Mesendoderm (in vitro differentiated cells): ENCODE measurements at regions not wholly inside any gene's neighbourhood (a gene's known extent, or its start where the extent isn't known, plus 50 kb on each side); places are given as distances from the start of the nearest gene placed in this dataset.

Experiments used
- DNase-seq: peaks from one replicate; pipeline ENCODE4 v3.0.0; 2013
- H2AK5ac ChIP-seq: 2 replicates; pipeline ENCODE4 v1.6.1; 2013; ENCODE audit warnings: low read length, inconsistent platforms
- H2BK120ac ChIP-seq: 2 replicates; pipeline ENCODE4 v1.6.1; 2013; ENCODE audit warnings: low read depth, mild to moderate bottlenecking, low read length, moderate library complexity, mixed read lengths
- H2BK15ac ChIP-seq: replicated peaks from 2 replicates; pipeline ENCODE4 v1.6.1; 2013; ENCODE audit warnings: low read depth, mild to moderate bottlenecking, moderate library complexity
- H2BK5ac ChIP-seq: 2 replicates; pipeline ENCODE4 v1.6.1; 2013; ENCODE audit warnings: low read length, inconsistent platforms
- H3K18ac ChIP-seq: 2 replicates; pipeline ENCODE4 v1.6.1; 2013; ENCODE audit warnings: mild to moderate bottlenecking, low read length, mixed read lengths
- H3K23ac ChIP-seq: one replicate; pipeline ENCODE4 v1.6.1; 2013; ENCODE audit warnings: low read length
- H3K27ac ChIP-seq: 2 replicates; pipeline ENCODE4 v1.5.1; 2013; ENCODE audit warnings: low read depth, mild to moderate bottlenecking, inconsistent platforms, low read length, moderate library complexity
- H3K27me3 ChIP-seq: 2 replicates; pipeline ENCODE4 v1.6.1; 2013; ENCODE audit warnings: low read length, control low read depth, mild to moderate bottlenecking, inconsistent platforms; ENCODE audit not compliant: insufficient read depth, poor library complexity
- H3K36me3 ChIP-seq: 2 replicates; pipeline ENCODE4 v1.6.1; 2013; ENCODE audit warnings: low read length, inconsistent platforms; ENCODE audit not compliant: control insufficient read depth, insufficient read depth
- H3K4ac ChIP-seq: one replicate; pipeline ENCODE4 v1.6.1; 2013; ENCODE audit warnings: low read depth, mild to moderate bottlenecking, low read length, moderate library complexity
- H3K4me1 ChIP-seq: 2 replicates; pipeline ENCODE4 v1.6.1; 2013; ENCODE audit warnings: low read depth, low read length, inconsistent platforms; ENCODE audit not compliant: control insufficient read depth
- H3K4me2 ChIP-seq: 2 replicates; pipeline ENCODE4 v1.6.1; 2013; ENCODE audit warnings: low read length
- H3K4me3 ChIP-seq: 2 replicates; pipeline ENCODE4 v1.5.1; 2013; ENCODE audit warnings: mild to moderate bottlenecking, low read length
- H3K56ac ChIP-seq: one replicate; pipeline ENCODE4 v1.6.1; 2013; ENCODE audit warnings: low read length
- H3K79me1 ChIP-seq: 2 replicates; pipeline ENCODE4 v1.6.1; 2013; ENCODE audit warnings: low read length, inconsistent platforms
- H3K79me2 ChIP-seq: 2 replicates; pipeline ENCODE4 v1.6.1; 2013; ENCODE audit warnings: mild to moderate bottlenecking, low read length; ENCODE audit not compliant: control insufficient read depth, insufficient read depth
- H3K9ac ChIP-seq: 2 replicates; pipeline ENCODE4 v1.6.1; 2013; ENCODE audit warnings: low read length, inconsistent platforms
- H4K5ac ChIP-seq: one replicate; pipeline ENCODE4 v1.6.1; 2013; ENCODE audit warnings: low read length
- H4K8ac ChIP-seq: one replicate; pipeline ENCODE4 v1.6.1; 2013; ENCODE audit warnings: low read depth, mild to moderate bottlenecking, control low read depth, low read length, moderate library complexity
- WGBS: extraction: QIAGEN DNeasy Blood & Tissue Kit; methylation state at CpG from one replicate; pipeline ENCODE4 v1.1.7; 2013; ENCODE audit warnings: low lambda C conversion rate, missing lambda C conversion rate; ENCODE audit not compliant: insufficient coverage; ENCODE audit errors: extremely low coverage; 5-methylcytosine and 5-hydroxymethylcytosine counted together

DNA sequence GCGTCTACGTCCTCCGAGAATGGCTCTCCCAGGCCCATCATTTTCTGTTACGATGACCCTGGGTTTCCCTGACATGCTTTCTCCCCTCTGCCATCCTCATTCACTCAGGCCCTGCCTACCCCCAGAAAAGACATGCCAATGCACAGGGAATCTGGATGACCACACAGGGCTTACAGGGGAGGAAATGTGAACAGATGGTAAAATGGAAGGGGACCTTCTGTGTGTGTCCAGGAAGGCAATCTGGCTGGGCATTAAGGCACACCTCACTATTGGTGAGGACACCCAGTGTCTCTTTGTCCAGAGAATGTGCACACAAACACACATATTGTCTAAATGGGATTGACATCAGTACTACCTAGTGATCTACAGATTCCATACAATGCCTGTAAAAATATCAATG lies 769.9 kb upstream of the AMELY start:
- H4K5ac ChIP-seq = no peak overlapping the region
- no peaks in the 10 kb centered on the region for H3K36me3 ChIP-seq
- no peak overlapping the region for H4K8ac ChIP-seq
- H3K23ac ChIP-seq = no peak overlapping the region
- H3K79me1 ChIP-seq = no peaks in the 10 kb centered on the region
- H2AK5ac ChIP-seq = no peak overlapping the region
- DNase-seq = no peak
- H3K9ac ChIP-seq = no peak overlapping the region
- no peak overlapping the region for H3K18ac ChIP-seq
- H3K4me2 ChIP-seq = no peak overlapping the region
- H3K56ac ChIP-seq = no peak overlapping the region
- no peaks in the 10 kb centered on the region for H3K79me2 ChIP-seq
- no peak overlapping the region for H2BK5ac ChIP-seq
- no peaks in the 10 kb centered on the region for H3K4me1 ChIP-seq
- no peak overlapping the region for H3K4me3 ChIP-seq
- no peak overlapping the region for H2BK15ac ChIP-seq
- H3K27ac ChIP-seq = no peak overlapping the region
- H3K27me3 ChIP-seq = no peaks in the 10 kb centered on the region
- no peak overlapping the region for H3K4ac ChIP-seq
- WGBS = no CpG with 5 or more reads among the region's 4 CpGs
- no peak overlapping the region for H2BK120ac ChIP-seq

DNA sequence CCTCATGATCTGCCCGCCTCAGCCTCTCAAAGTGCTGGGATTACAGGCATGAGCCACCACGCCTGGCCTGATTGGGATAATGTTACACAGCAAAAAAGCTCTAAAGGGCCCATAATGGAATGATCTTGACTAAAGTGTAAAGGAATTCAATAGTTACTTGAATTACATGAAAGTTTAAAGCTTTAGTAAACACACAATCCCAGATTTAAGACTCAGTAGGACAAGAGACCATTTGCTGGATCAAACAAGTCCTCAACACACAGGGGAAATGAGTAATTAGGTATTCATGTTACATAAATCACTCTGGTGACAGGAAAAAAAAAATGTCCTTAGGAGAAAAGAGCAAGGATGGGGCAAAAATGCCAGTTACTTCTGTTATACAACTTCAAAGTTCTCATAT lies 762.9 kb upstream of the AMELY start:
- Histone ChIP-seq H3K9ac (no peak overlapping the region), H2BK15ac (no peak overlapping the region), H3K79me2 (no peaks in the 10 kb centered on the region), H3K56ac (no peak overlapping the region), H3K23ac (no peak overlapping the region), H3K27ac (no peak overlapping the region), H3K79me1 (no peaks in the 10 kb centered on the region), H3K18ac (no peak overlapping the region), H3K4me1 (no peaks in the 10 kb centered on the region), H3K36me3 (no peaks in the 10 kb centered on the region), H3K27me3 (no peaks in the 10 kb centered on the region), H2BK120ac (no peak overlapping the region), H2AK5ac (no peak overlapping the region), H4K8ac (no peak overlapping the region), H3K4ac (no peak overlapping the region), H3K4me2 (no peak overlapping the region), H2BK5ac (no peak overlapping the region), H4K5ac (no peak overlapping the region), H3K4me3 (no peak overlapping the region)
- WGBS = no CpG with 5 or more reads among the region's 2 CpGs
- DNase-seq = no peak

DNA sequence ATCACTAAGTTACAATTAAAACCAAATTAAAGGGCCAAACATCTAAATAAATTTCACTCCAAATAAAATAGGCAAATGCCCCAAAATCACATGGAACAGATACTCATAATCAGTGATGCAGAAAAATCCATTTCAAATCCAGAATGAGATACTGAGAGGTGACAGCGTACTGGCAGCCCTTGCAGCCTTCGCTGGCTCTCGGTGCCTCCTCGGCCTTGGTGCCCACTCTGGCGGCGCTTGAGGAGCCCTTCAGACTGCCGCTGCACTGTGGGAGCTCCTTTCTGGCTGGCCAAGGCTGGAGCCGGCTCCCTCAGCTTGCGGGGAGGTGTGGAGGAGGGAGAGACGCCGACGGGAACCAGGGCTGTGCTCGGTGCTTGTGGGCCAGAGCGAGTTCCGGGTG lies 761.2 kb upstream of the AMELY start:
- DNase-seq = no peak
- Histone ChIP-seq H4K8ac (no peak overlapping the region), H3K23ac (no peak overlapping the region), H3K9ac (no peak overlapping the region), H3K79me2 (no peaks in the 10 kb centered on the region), H3K56ac (no peak overlapping the region), H3K4me1 (no peaks in the 10 kb centered on the region), H3K36me3 (no peaks in the 10 kb centered on the region), H2BK120ac (no peak overlapping the region), H2BK5ac (no peak overlapping the region), H3K4ac (no peak overlapping the region), H2AK5ac (no peak overlapping the region), H4K5ac (no peak overlapping the region), H3K18ac (no peak overlapping the region), H3K4me2 (no peak overlapping the region), H3K79me1 (no peaks in the 10 kb centered on the region), H2BK15ac (no peak overlapping the region), H3K4me3 (no peak overlapping the region), H3K27me3 (no peaks in the 10 kb centered on the region), H3K27ac (no peak overlapping the region)
- WGBS = no CpG with 5 or more reads among the region's 15 CpGs

DNA sequence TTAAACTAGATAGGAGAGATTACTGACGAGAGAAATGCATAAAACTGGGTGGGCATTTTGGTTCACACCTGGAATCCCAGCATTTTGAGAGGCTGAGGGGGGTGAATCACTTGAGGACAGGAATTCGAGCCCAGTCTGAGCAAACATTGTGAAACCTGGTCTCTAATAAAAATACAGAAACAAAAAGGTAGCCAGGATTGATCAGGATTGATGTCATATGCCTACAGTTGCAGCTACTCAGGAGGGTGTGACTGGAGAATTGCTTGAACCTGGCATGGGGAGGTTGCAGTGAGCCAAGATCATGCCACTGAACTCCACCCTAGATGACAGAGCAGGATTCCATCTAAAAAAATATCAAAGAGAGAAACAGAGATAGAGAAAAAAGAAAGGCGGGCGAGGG lies 751.7 kb upstream of the AMELY start:
- H3K56ac ChIP-seq = no peak overlapping the region
- H3K23ac ChIP-seq = no peak overlapping the region
- H3K18ac ChIP-seq = no peak overlapping the region
- H3K4ac ChIP-seq = no peak overlapping the region
- WGBS = 94% methylated on average over 2 of the region's 4 CpGs
- H4K8ac ChIP-seq = no peak overlapping the region
- no peak overlapping the region for H2BK5ac ChIP-seq
- H2AK5ac ChIP-seq = no peak overlapping the region
- no peaks in the 10 kb centered on the region for H3K4me1 ChIP-seq
- H4K5ac ChIP-seq = no peak overlapping the region
- DNase-seq = no peak
- H3K4me3 ChIP-seq = no peak overlapping the region
- no peak overlapping the region for H2BK15ac ChIP-seq
- H3K4me2 ChIP-seq = no peak overlapping the region
- no peaks in the 10 kb centered on the region for H3K79me1 ChIP-seq
- H2BK120ac ChIP-seq = no peak overlapping the region
- no peaks in the 10 kb centered on the region for H3K27me3 ChIP-seq
- H3K79me2 ChIP-seq = no peaks in the 10 kb centered on the region
- no peak overlapping the region for H3K9ac ChIP-seq
- no peak overlapping the region for H3K27ac ChIP-seq
- no peaks in the 10 kb centered on the region for H3K36me3 ChIP-seq

DNA sequence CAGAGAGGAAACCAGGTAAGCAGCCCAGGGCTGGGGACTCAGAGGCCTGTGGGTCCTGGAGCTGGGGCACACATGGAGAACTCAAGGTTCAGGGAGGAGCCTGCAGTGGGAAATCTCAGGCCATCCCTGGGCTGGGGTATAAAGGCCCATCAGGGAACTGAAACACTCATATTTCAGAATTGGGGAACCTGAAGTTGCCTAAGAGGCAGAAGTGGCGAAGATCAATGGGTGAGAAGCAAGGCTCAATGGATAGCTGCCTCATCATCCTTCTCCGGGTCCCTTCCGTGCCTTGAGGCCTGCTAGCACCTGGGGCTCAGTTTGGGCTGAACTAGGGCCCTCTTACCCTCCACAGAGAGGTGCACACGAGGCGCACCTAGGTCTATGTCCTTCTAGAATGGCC lies 747.5 kb upstream of the AMELY start:
- no peak overlapping the region for H3K4me2 ChIP-seq
- no CpG with 5 or more reads among the region's 5 CpGs for WGBS
- H3K36me3 ChIP-seq = no peaks in the 10 kb centered on the region
- no peak overlapping the region for H3K27ac ChIP-seq
- no peak overlapping the region for H2BK120ac ChIP-seq
- H3K79me1 ChIP-seq = no peaks in the 10 kb centered on the region
- H2BK5ac ChIP-seq = no peak overlapping the region
- H3K4me1 ChIP-seq = no peaks in the 10 kb centered on the region
- no peaks in the 10 kb centered on the region for H3K79me2 ChIP-seq
- H2BK15ac ChIP-seq = no peak overlapping the region
- no peak overlapping the region for H3K56ac ChIP-seq
- no peak for DNase-seq
- H2AK5ac ChIP-seq = no peak overlapping the region
- no peak overlapping the region for H3K18ac ChIP-seq
- no peak overlapping the region for H3K23ac ChIP-seq
- H4K5ac ChIP-seq = no peak overlapping the region
- no peak overlapping the region for H4K8ac ChIP-seq
- no peak overlapping the region for H3K4ac ChIP-seq
- no peak overlapping the region for H3K9ac ChIP-seq
- no peaks in the 10 kb centered on the region for H3K27me3 ChIP-seq
- no peak overlapping the region for H3K4me3 ChIP-seq

DNA sequence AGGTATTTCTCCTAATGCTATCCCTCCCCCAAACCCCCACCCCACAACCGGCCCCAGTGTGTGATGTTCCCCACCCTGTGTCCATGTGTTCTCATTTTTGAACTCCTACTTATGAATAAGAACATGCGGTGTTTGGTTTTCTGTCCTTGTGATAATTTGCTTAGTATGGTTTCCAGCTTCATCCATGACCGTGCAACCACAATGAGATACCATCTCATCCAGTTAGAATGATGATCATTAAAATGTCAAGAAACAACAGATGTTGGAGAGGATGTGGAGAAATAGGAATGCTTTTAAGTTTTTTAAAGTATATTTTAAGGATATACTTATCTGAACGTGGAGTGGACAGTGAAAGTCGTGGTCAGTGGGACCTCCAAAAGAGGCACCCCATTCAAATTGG lies 745.0 kb upstream of the AMELY start:
- H3K36me3 ChIP-seq = no peaks in the 10 kb centered on the region
- H2BK15ac ChIP-seq = no peak overlapping the region
- H3K23ac ChIP-seq = no peak overlapping the region
- DNase-seq = no peak
- H3K4me2 ChIP-seq = no peak overlapping the region
- H3K27me3 ChIP-seq = no peaks in the 10 kb centered on the region
- no peak overlapping the region for H2BK5ac ChIP-seq
- no peak overlapping the region for H3K56ac ChIP-seq
- H2AK5ac ChIP-seq = no peak overlapping the region
- H3K9ac ChIP-seq = no peak overlapping the region
- H3K4ac ChIP-seq = no peak overlapping the region
- WGBS = no CpG with 5 or more reads among the region's 5 CpGs
- H3K4me1 ChIP-seq = no peaks in the 10 kb centered on the region
- H3K79me2 ChIP-seq = no peaks in the 10 kb centered on the region
- H3K18ac ChIP-seq = no peak overlapping the region
- H3K27ac ChIP-seq = no peak overlapping the region
- no peak overlapping the region for H4K5ac ChIP-seq
- no peaks in the 10 kb centered on the region for H3K79me1 ChIP-seq
- no peak overlapping the region for H4K8ac ChIP-seq
- no peak overlapping the region for H2BK120ac ChIP-seq
- no peak overlapping the region for H3K4me3 ChIP-seq
